ENCODE measurements at regions not wholly inside any gene's neighbourhood (a gene's known extent, or its start where the extent isn't known, plus 50 kb on each side); places are given as distances from the start of the nearest gene placed in this dataset.

- TF ChIP-seq ETS1 (IDR thresholded peaks at IDR 0.05) = no peak
- no peak for TF ChIP-seq ZNF331 (CRISPR knock-in tag; IDR thresholded peaks at IDR 0.05; ENCODE audit: low read depth)
- TF ChIP-seq CTCF (conservative IDR thresholded peaks at IDR 0.05; ENCODE audit: low read depth in 2 of 2) = no peak
- TF ChIP-seq ZNF462 (CRISPR knock-in tag; IDR thresholded peaks at IDR 0.05) = no peak
- no peak for TF ChIP-seq JUNB (IDR thresholded peaks at IDR 0.05; ENCODE audit: unreplicated experiment)
- no peak for TF ChIP-seq NANOG (IDR thresholded peaks at IDR 0.05; ENCODE audit: borderline replicate concordance)
These were observed 69.9 kb upstream of the STMND1 start (continued) for GRCh38 chr6:17031961-17032360.

GRCh38 chr6:17027441-17027840, 74.4 kb upstream of the STMND1 start:
- no peak overlapping the region for H2AFZ ChIP-seq
- H3K4me1 ChIP-seq (ENCODE audit: insufficient read depth) = no peaks in the 10 kb centered on the region
- DNase-seq (ENCODE audit: low spot score) (no peak), ATAC-seq (no peak)
- H3K27me3 ChIP-seq (ENCODE audit: insufficient read depth) = no peaks in the 10 kb centered on the region
- H3K36me3 ChIP-seq (ENCODE audit: insufficient read depth) = no peaks in the 10 kb centered on the region
- H3K27me3 Mint-ChIP-seq (ENCODE audit: insufficient read depth, low read depth, poor library complexity) = no peaks in the 10 kb centered on the region
- no peak overlapping the region for H3K27ac Mint-ChIP-seq
- H3K27ac ChIP-seq (ENCODE audit: low read depth) = no peak overlapping the region
- no peak overlapping the region for H3K4me3 ChIP-seq
- H3K36me3 Mint-ChIP-seq (ENCODE audit: low read depth) = peaks cover 18% of the 10 kb centered on the region
- no peaks in the 10 kb centered on the region for H3K79me2 ChIP-seq (replicated peaks; ENCODE audit: insufficient read depth)
- no peaks in the 10 kb centered on the region for H4K20me1 ChIP-seq (replicated peaks; ENCODE audit: insufficient read depth)
- H3K4me1 Mint-ChIP-seq = peaks cover 7% of the 10 kb centered on the region
- H3F3A ChIP-seq (replicated peaks; ENCODE audit: low read depth) = no peaks in the 10 kb centered on the region
- no peak overlapping the region for H3K4me2 ChIP-seq
- H3K4me3 Mint-ChIP-seq = no peak overlapping the region
- no peaks in the 10 kb centered on the region; the same call in 1 of the 2 replicates for H3K9me2 ChIP-seq (ENCODE audit: insufficient read depth)
- peaks cover 34% of the 10 kb centered on the region for H3K9me3 Mint-ChIP-seq
- TF ChIP-seq ZNF462 (CRISPR knock-in tag; IDR thresholded peaks at IDR 0.05) = no peak
- TF ChIP-seq ZNF114 (CRISPR knock-in tag; IDR thresholded peaks at IDR 0.05) = no peak

All from GM23338 (cell line).